ENCODE measurements at regions not wholly inside any gene's neighbourhood (a gene's known extent, or its start where the extent isn't known, plus 50 kb on each side); places are given as distances from the start of the nearest gene placed in this dataset.

DNA sequence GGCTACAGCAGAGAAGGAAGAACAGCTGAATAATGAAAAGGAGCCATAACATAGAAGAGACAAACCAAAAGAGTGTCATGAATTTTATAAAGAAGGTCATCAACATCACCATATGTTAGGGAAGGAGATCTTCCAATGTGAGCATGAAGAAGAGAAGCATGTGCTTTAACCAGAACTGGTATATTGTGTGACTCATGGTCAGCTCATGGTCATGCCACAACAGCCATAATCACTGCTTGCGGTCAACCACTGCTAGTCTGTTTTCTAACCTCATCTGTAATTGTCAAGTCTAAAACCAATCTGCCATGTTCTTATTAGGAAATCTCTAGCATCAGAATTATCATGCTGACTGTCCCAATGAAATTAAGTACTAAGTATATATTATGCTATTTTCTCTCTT is 204.1 kb upstream of the VRK2 start:
- DNase-seq (ENCODE audit: low read depth): no peak

DNA sequence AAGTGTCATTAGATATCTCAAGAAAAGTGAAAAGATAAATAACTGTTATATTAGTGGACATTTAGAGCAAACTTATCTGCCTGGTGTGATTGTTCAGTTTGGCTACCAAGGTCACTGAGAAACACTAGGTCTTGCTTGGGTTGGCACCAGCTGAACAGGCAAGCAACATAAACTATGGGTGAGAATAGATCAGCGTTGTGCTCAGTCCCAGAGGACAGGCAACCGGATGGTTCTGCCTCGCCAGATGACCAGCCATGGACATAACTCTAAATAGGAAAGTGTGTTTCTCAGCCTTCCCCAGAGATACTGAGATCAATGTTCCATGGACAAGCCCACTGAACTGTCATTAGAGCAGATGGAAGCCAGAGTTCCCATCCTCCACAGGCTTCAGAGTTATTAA is 203.4 kb upstream of the VRK2 start:
- no peak for DNase-seq (ENCODE audit: low read depth)

- DNase-seq (ENCODE audit: low read depth): no peak
These were observed 197.9 kb upstream of the VRK2 start for GRCh38 chr2:57848723-57849122.

- no peak for DNase-seq (ENCODE audit: low read depth)
These were observed 196.8 kb upstream of the VRK2 start for GRCh38 chr2:57849843-57850242.

GRCh38 chr2:57850415-57851130 is 196.0 kb upstream of the VRK2 start:
- DNase-seq (ENCODE audit: low read depth): no peak

- DNase-seq (ENCODE audit: low read depth): no peak
These were observed 191.4 kb upstream of the VRK2 start for GRCh38 chr2:57855212-57855611.

DNA sequence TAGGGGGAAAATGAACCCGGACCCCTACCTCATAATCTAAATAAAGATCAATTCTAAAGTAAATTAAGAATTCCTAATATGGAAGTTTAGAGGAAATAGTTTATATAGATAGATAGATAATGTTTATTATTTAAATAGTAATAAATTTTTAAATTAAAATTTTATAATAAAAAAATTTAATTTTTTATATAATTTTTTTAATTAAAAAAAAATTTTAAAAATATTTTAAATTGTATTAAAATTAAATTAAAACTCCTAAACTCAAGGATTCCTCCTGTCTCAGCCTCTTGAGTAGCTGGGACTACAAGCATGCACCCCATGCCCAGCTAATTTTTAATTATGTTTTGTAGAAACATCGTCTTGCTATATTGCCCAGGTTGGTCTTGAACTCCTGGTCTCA is 186.9 kb upstream of the VRK2 start:
- no peak for DNase-seq (ENCODE audit: low read depth)

GRCh38 chr2:57862153-57862552 is 184.5 kb upstream of the VRK2 start:
- DNase-seq (ENCODE audit: low read depth): no peak

DNA sequence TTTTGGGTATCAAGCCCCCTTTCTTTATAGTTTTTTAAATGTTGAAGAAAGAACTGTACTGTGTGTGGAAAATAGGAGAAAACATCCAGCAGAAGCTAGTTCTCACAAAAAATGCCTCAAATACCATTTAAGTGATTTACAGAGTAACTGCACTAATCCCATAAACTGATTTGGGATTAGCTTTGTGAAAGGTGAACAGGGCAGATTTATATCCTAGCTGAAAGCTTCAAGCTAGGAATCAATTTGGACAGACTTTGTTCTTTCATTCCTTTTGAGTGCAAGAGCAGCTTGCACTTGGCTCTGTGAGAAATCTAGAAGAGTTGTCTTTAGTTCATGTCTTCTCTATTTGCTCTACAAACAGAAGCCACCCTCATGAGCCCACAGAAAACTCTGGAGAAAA is 183.9 kb upstream of the VRK2 start:
- DNase-seq (ENCODE audit: low read depth): no peak

DNA sequence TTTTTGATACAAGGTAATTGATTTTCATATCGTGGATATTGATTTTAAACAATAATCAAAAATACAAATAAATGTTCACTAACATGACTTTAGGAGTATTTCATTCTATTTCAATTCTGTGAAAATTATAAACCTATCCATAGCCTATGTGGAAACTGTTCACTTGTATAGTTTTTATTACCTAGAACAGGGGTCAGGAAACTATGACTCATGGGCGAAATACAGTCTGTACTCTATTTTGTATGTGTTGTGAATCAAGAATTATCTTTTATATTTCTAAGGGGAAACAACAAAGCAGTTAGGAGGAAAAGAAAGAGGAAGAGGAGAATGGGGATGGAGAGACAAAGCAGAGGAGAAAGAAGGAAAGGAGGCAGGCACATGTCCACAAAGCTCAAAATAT is 181.7 kb upstream of the VRK2 start:
- no peak for DNase-seq (ENCODE audit: low read depth)

DNA sequence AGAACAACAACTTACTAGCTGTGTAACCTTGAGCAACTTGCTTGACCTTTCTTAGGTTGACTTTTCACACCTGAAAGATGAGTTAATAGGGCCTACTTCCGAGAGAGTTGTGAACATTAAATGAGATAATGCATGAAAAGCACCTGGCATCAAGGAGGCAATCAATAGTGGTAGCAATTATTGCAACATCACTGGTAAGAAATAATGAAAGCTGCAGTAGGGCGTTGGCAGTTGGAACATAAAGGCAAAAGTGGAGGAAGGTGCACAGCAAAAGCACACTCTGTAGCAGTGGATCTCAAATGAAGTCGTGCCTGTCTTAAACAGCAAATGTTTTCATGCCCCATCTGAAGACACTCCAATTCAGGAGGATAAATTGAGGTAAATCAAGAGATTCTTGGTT is 178.9 kb upstream of the VRK2 start:
- no peak for DNase-seq (ENCODE audit: low read depth)

- no peak for DNase-seq (ENCODE audit: low read depth)
These were observed 177.9 kb upstream of the VRK2 start for GRCh38 chr2:57868619-57869139.

GRCh38 chr2:57869758-57870344 is 176.8 kb upstream of the VRK2 start:
- no peak for DNase-seq (ENCODE audit: low read depth)

DNA sequence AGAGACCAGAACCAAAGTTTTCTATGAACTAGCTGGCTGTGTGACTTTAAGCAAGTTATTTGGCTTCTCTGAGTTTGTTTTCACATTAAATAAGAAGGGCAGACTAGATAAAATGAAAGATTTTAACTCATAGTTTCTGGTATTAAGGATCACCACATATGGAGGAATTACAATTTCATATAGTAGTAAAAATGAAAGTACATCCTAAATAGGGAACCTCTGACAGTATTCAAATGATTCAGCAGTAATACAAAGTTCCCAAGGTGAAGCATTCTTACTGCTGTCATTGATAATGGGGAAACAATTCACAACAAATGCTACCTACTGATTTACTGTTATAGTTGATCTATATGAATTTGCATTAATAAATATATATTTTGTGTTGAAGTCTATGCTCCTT is 170.3 kb upstream of the VRK2 start:
- DNase-seq (ENCODE audit: low read depth): no peak

GRCh38 chr2:57877811-57878170 is 168.8 kb upstream of the VRK2 start:
- DNase-seq (ENCODE audit: low read depth): no peak

- no peak for DNase-seq (ENCODE audit: low read depth)
These were observed 168.3 kb upstream of the VRK2 start for GRCh38 chr2:57878171-57878865.

GRCh38 chr2:57878866-57879210 is 167.8 kb upstream of the VRK2 start:
- DNase-seq (ENCODE audit: low read depth): no peak

GRCh38 chr2:57880446-57880845 is 166.2 kb upstream of the VRK2 start:
- DNase-seq (ENCODE audit: low read depth): no peak

- DNase-seq (ENCODE audit: low read depth): no peak
These were observed 165.6 kb upstream of the VRK2 start for GRCh38 chr2:57880967-57881366.

DNA sequence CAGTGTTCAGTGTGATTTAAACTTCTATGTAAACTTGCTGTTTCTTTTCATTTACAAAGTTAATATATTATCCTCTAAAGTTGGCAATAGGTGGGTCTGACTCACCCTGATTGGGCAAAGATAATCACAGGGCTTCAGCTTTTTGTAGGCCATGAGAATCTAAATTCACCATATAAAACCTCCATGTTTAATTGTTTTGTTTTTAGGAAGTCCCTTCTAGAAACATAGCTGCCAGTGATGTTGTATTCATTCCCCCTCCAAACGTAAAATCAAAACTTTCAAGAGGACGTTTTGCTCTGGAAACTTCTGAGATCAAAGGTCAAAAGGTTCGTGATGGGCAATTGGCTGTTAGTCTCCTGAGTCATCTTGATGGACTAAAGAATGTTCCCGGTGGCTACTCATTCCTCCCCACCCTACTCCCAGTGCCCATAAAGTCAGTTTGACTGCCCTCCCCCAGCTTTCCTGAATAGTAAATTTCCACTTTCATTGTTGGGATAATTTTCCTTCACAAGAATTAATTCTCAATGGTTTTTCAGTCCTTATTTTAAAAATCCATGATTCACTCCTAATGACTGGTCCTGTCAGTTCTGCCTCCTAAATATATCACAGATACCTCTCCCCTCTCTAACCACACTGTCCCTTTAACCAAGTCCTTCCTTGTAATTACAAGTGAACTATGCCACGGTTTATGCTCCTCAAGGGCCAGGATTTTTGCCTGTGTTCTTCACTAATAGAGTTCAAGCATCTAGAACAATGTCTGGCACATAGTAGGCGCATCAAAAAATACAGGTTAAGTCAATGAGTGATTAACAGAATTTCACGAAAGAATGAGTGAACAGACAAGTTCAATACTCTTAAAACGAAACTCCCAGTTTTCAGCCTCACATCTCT is 164.4 kb upstream of the VRK2 start:
- no peak for DNase-seq (ENCODE audit: low read depth)

DNA sequence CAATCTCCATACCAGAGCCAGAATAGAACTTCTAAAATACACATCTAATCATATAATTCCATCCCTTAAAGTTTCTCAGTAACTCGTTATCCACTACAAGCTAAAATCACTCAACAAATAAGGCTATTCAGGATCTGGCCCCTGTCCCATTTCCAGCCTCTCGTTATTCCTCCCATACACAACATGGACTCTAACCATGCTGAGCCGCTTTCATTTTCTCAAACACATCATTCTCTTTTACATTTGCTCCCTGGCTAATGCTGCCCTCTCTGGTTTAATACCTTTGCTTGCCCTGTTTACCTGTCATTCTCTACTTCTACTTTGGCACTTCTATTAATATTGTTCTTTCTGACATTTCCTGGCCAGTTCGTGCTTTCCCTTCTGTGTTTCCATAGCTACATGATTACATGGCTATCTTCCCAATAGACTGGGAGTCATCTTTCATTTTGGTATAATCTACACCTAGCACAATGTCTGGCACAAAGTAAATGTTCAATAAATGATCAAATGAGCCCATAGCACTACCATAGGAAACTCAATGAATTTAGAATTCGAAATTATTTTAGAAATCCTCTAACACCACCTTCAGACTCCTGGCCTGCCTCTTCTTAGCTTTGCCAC is 163.6 kb upstream of the VRK2 start:
- no peak for DNase-seq (ENCODE audit: low read depth)

DNA sequence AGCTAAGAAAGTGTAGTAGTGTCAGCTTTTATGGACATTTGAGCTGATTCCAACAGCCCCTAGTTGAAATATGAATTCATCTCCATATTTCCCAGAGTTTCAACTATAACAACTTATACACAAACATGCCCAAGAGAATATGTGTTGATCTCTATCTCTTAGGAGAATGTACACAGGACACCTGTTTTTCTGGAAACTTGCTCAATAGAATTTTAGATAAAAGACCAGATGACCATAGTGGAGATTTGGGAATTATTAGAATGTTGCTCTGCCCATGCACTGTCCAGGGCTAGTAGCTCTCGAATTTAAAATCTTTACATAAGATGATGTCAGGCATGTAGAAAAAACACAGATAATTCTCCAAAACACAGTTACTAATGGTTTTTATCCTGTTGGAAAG is 162.3 kb upstream of the VRK2 start:
- DNase-seq (ENCODE audit: low read depth): no peak

Measured in activated T-helper 1 cell treated with Interleukin-2 at 50 U/mL for 16 hours (primary cell).